Peyer's patch (tissue), 4 donors: ENCODE measurements at regions not wholly inside any gene's neighbourhood (a gene's known extent, or its start where the extent isn't known, plus 50 kb on each side); places are given as distances from the start of the nearest gene placed in this dataset.
"Not testable (repeated sequence)": the region's sequence is repeated elsewhere in the genome, so short reads cannot be mapped to it uniquely, and the experiment has no call there.

Source experiments
- CTCF ChIP-seq, 6 experiments: fragments of 450-650 bp in 4 of 6; fragments of 200-600 bp in 2 of 6; sonication (generic) in 1 of 6; IDR thresholded peaks; one replicate each; pipeline ENCODE4 v1.5.1; 2017 to 2019; ENCODE audit warnings: antibody characterized with exemption in 6 of 6, mild to moderate bottlenecking in 3 of 6, moderate library complexity in 1 of 6
- POLR2A ChIP-seq, 2 donors: fragments of 450-650 bp; IDR thresholded peaks; one replicate each; pipeline ENCODE4 v1.5.1; 2017; ENCODE audit warnings: antibody characterized with exemption in 2 of 2, mild to moderate bottlenecking in 2 of 2, moderate library complexity in 2 of 2

- not testable (repeated sequence) for TF ChIP-seq CTCF, POLR2A (IDR thresholded peaks at IDR 0.05)
Observed at GRCh38 chr4:18418195-18418898, 396.8 kb upstream of the LCORL start.
